ENCODE measurements at regions not wholly inside any gene's neighbourhood (a gene's known extent, or its start where the extent isn't known, plus 50 kb on each side); places are given as distances from the start of the nearest gene placed in this dataset.

DNA sequence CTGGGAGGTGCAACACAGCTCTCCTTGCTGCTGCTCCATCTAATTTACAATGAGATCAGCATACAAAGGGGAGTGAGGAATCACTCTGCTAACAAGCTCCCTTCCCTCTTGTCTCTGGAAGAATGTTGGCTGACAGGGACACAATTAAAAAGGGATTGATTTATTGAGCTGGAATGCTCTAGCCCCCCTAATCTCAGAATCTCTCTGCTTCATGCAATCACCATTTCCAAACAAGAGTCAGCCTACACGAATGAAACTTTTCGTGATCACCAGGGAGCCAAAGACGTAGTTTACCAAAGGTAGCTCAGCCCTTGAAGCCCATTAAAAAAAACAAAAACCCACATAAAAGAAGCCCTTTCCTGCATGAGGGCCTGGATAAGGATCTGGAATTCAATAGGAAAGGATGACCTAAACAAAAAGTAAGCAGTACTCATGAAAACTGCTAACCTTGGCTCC is 223.8 kb downstream of the C12orf75 start:
- TF ChIP-seq POLR2A (IDR thresholded peaks at IDR 0.05; ENCODE audit: low read length) (no peak), GATA1 (IDR thresholded peaks at IDR 0.05; ENCODE audit: low read depth, low read length) (no peak)
- no peak for DNase-seq

GRCh38 chr12:105554856-105555255 is 224.4 kb downstream of the C12orf75 start:
- TF ChIP-seq POLR2A (IDR thresholded peaks at IDR 0.05; ENCODE audit: low read length) (no peak), GATA1 (IDR thresholded peaks at IDR 0.05; ENCODE audit: low read depth, low read length) (no peak)
- no peak for DNase-seq

GRCh38 chr12:105555556-105556295 is 225.2 kb downstream of the C12orf75 start:
- TF ChIP-seq POLR2A (IDR thresholded peaks at IDR 0.05; ENCODE audit: low read length) (no peak), GATA1 (IDR thresholded peaks at IDR 0.05; ENCODE audit: low read depth, low read length) (no peak)
- DNase-seq = no peak

- no peak for DNase-seq
- no peak for TF ChIP-seq POLR2A (IDR thresholded peaks at IDR 0.05; ENCODE audit: low read length)
- TF ChIP-seq GATA1 (IDR thresholded peaks at IDR 0.05; ENCODE audit: low read depth, low read length) = no peak
Measured at GRCh38 chr12:105559310-105559709, 228.8 kb downstream of the C12orf75 start.

GRCh38 chr12:105561546-105562198 is 231.2 kb downstream of the C12orf75 start:
- DNase-seq = no peak

DNA sequence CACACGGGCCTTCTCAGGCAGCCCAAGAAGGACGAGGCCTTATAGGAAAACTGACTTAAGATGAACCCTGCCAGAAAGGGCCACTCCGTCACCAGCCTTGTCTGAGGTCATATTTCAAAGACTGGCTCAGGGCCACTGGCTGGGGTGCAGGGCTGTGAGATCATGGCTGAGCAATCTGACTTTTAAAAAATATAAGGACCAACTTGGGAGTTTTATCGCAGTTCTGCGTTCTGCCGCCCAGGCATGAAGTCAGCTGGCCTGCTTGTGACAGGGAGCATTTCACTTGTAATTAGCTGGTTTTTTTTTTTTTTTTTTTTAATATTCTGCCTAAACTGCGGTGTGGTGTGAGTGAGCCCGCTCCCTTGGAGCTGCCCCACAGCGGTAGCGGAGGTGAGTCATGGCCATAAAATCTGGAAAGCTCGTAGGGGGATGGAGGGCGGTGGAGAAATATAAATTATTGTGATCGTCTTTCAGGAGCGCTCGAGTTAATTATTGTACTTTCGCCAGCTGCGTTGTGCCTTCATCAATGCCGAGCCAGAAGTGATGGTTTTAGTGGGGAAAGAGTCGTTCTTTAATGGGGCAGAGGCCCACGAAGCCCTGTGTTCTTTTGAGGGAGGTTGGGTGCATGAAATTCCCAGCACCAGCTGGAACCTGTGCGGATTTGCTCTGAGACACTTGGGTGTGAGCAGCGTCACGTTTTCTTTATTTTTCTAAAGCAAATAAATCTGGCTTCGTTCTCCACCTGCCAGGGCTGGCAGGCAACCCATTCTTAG is 231.9 kb downstream of the C12orf75 start:
- DNase-seq = no peak
- no peak for TF ChIP-seq GATA1 (IDR thresholded peaks at IDR 0.05; ENCODE audit: low read depth, low read length)
- TF ChIP-seq POLR2A (IDR thresholded peaks at IDR 0.05; ENCODE audit: low read length) = no peak

More at GRCh38 chr12:105561546-105562198, 231.2 kb downstream of the C12orf75 start:
- TF ChIP-seq GATA1 (IDR thresholded peaks at IDR 0.05; ENCODE audit: low read depth, low read length) = no peak
- TF ChIP-seq POLR2A (IDR thresholded peaks at IDR 0.05; ENCODE audit: low read length) = no peak

- no peak for DNase-seq
Measured at GRCh38 chr12:105567061-105567460, 236.6 kb downstream of the C12orf75 start.

GRCh38 chr12:105569886-105570285 is 239.4 kb downstream of the C12orf75 start:
- DNase-seq = no peak
- TF ChIP-seq GATA1 (IDR thresholded peaks at IDR 0.05; ENCODE audit: low read depth, low read length) (no peak), POLR2A (IDR thresholded peaks at IDR 0.05; ENCODE audit: low read length) (no peak)

More at GRCh38 chr12:105567061-105567460, 236.6 kb downstream of the C12orf75 start:
- TF ChIP-seq GATA1 (IDR thresholded peaks at IDR 0.05; ENCODE audit: low read depth, low read length) (no peak), POLR2A (IDR thresholded peaks at IDR 0.05; ENCODE audit: low read length) (no peak)

GRCh38 chr12:105570944-105571343 is 240.5 kb downstream of the C12orf75 start:
- DNase-seq = no peak
- no peak for TF ChIP-seq GATA1 (IDR thresholded peaks at IDR 0.05; ENCODE audit: low read depth, low read length)
- no peak for TF ChIP-seq POLR2A (IDR thresholded peaks at IDR 0.05; ENCODE audit: low read length)

DNA sequence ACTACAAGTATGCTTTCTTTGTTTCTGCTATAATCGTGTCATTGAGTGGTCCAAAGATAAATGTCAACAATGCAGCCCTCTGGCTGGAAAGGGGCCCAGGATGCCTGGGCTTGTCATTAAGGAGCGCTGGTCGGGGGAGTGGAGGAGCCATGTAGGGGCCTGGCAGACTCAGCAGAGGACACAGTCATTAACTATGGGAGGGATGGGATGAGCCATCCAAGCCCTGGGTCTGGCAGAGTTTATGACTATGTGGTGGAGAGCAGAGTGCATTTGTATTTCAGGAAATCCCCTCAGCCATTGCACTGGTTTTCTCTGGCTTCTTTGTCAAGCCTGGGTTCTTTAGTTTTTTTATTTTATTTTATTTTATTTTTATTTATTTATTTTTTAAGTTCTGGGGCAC is 243.1 kb downstream of the C12orf75 start:
- TF ChIP-seq POLR2A (IDR thresholded peaks at IDR 0.05; ENCODE audit: low read length) (no peak), GATA1 (IDR thresholded peaks at IDR 0.05; ENCODE audit: low read depth, low read length) (no peak)
- DNase-seq = no peak

DNA sequence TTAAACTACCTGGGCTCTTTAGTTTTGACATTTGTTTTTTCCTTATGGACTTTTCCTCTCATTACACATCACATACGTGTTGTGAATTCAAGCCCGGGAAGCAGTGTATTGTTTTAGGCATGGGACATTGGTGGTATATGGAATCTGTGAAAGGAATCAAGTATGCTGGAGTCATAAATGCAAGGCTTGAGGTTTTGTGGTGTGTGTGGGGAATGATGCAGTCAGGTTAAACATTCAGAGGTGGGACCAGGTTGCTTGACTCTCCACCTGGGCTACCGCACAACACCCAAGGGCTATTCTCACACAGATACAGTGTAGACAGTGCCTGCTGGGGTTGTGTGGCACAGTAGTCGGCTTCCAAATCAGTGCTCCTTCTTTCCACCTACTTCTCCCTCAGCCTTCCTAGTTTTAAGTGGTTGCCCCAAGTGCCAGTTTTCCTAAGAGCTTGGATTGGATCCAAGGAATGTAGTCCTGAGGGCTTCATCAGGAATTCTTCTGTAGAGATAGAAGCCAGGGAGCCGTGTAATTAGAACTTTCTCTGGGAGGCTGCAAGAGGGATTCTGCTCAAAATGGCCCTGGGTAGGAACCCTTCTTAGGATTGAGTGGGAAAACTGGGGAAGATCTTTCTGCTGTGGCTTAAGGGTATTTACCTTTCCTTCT is 243.7 kb downstream of the C12orf75 start:
- no peak for TF ChIP-seq POLR2A (IDR thresholded peaks at IDR 0.05; ENCODE audit: low read length)
- TF ChIP-seq GATA1 (IDR thresholded peaks at IDR 0.05; ENCODE audit: low read depth, low read length) = no peak
- DNase-seq = no peak

DNA sequence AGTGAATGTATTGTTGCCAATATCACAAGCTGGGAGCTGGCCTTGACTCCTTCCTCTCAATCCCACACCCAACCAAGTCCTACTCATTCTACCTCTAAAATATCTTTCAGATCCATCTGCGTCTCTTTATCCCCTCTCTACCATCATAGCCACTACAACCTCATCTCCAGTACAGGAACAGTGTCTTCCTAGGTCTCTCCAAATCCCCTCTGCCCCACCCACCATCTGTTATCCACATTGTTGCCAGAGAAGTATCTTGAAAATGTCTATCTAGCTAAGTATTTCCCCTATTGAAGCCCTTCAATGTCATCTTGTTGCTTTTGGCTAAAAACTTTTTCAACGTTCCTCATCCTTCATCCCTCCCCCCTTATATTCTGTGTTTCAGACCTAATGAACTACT is 244.7 kb downstream of the C12orf75 start:
- TF ChIP-seq GATA1 (IDR thresholded peaks at IDR 0.05; ENCODE audit: low read depth, low read length) (no peak), POLR2A (IDR thresholded peaks at IDR 0.05; ENCODE audit: low read length) (no peak)
- no peak for DNase-seq

DNA sequence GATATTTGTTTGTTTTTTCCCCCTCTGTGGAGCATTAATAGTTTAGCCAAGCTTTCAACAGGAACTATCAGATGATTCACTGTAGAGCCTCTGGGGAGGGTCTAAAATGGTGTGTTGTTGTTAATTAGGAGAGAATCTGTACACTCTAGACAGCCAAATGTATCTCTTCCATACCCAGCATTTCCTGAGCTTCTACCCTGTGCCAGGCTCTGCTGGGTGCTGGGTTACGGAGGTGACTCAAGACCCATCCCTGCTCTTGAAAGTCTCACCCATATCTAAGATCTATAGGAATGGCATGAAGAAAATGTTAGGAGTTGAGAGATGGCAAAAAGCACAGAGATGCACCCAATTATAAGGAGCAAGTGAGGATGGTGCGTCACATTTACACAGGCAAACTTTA is 245.8 kb downstream of the C12orf75 start:
- no peak for DNase-seq
- TF ChIP-seq GATA1 (IDR thresholded peaks at IDR 0.05; ENCODE audit: low read depth, low read length) = no peak
- no peak for TF ChIP-seq POLR2A (IDR thresholded peaks at IDR 0.05; ENCODE audit: low read length)

Measured in erythroblast (primary cell).